NB4 (cell line): ENCODE measurements at regions not wholly inside any gene's neighbourhood (a gene's known extent, or its start where the extent isn't known, plus 50 kb on each side); places are given as distances from the start of the nearest gene placed in this dataset.

ENCODE experiments used
- DNase-seq: peaks from one replicate; pipeline ENCODE4 v3.0.0; 2010; ENCODE audit warnings: low read depth
- H3K4me3 ChIP-seq: one replicate; pipeline ENCODE4 v1.5.1; 2011; ENCODE audit warnings: mild to moderate bottlenecking, low read depth, low read length, moderate library complexity
- MYC ChIP-seq: IDR thresholded peaks from 2 replicates; pipeline ENCODE4 v1.6.1; 2011; ENCODE audit warnings: low read depth, low read length
- POLR2A ChIP-seq: IDR thresholded peaks from 2 replicates; pipeline ENCODE4 v1.6.1; 2011; ENCODE audit warnings: mild to moderate bottlenecking; ENCODE audit not compliant: insufficient read length; ENCODE audit errors: extremely low read depth
- TF ChIP-seq, protein P1 (sequence below): IDR thresholded peaks from one replicate; pipeline ENCODE4 v1.5.1; 2012; ENCODE audit warnings: low read depth, low read length
- TF ChIP-seq, protein P2 (sequence below): IDR thresholded peaks from 2 replicates; pipeline ENCODE4 v1.6.1; 2011; ENCODE audit warnings: low read depth, low read length

DNA sequence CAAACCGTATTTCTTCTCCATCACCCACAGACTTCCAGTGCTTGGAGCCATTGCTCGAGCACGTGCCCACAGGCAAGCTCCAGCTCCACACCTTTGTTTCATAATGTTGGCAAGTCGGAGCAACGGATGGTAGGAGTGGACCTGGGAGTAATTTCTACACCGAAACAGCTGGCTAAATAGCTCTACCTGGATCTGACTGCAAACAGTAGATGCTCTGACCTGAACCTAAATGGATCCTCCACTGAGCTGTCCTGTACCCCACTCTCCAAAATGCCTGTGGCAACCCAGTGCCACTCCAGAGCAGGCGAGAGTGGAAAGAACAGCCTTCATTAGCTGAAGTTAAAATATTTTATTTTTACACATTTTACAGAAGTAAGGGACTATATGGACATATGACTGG is 108.7 kb downstream of the BMP4 start:
- H3K4me3 ChIP-seq = no peak overlapping the region
- no peak for DNase-seq
- TF ChIP-seq, protein P1, sequence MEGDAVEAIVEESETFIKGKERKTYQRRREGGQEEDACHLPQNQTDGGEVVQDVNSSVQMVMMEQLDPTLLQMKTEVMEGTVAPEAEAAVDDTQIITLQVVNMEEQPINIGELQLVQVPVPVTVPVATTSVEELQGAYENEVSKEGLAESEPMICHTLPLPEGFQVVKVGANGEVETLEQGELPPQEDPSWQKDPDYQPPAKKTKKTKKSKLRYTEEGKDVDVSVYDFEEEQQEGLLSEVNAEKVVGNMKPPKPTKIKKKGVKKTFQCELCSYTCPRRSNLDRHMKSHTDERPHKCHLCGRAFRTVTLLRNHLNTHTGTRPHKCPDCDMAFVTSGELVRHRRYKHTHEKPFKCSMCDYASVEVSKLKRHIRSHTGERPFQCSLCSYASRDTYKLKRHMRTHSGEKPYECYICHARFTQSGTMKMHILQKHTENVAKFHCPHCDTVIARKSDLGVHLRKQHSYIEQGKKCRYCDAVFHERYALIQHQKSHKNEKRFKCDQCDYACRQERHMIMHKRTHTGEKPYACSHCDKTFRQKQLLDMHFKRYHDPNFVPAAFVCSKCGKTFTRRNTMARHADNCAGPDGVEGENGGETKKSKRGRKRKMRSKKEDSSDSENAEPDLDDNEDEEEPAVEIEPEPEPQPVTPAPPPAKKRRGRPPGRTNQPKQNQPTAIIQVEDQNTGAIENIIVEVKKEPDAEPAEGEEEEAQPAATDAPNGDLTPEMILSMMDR = no peak
- TF ChIP-seq, protein P2, sequence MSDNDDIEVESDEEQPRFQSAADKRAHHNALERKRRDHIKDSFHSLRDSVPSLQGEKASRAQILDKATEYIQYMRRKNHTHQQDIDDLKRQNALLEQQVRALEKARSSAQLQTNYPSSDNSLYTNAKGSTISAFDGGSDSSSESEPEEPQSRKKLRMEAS = no peak
- TF ChIP-seq POLR2A (no peak), MYC (no peak)

DNA sequence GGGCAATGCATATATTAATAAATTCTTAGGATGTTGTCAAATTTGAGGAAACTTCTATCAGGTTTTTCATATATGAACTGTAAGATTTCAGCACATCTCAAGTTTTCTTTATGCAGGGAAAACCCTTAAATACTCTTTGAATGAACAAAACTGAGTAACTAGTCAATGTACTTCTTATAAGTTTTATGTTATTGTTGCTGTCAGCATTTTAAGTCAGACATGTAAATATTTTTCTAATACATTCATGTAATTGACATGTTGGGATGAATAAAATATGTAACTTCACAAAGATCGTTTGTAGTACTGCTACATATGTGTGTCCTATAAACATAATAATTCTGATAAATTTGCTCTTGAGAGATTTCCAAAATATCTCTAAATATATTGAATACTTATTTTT is 109.6 kb downstream of the BMP4 start:
- TF ChIP-seq, protein P1 = no peak
- TF ChIP-seq, protein P2 = no peak
- TF ChIP-seq POLR2A (no peak), MYC (no peak)
- H3K4me3 ChIP-seq = no peak overlapping the region
- no peak for DNase-seq

DNA sequence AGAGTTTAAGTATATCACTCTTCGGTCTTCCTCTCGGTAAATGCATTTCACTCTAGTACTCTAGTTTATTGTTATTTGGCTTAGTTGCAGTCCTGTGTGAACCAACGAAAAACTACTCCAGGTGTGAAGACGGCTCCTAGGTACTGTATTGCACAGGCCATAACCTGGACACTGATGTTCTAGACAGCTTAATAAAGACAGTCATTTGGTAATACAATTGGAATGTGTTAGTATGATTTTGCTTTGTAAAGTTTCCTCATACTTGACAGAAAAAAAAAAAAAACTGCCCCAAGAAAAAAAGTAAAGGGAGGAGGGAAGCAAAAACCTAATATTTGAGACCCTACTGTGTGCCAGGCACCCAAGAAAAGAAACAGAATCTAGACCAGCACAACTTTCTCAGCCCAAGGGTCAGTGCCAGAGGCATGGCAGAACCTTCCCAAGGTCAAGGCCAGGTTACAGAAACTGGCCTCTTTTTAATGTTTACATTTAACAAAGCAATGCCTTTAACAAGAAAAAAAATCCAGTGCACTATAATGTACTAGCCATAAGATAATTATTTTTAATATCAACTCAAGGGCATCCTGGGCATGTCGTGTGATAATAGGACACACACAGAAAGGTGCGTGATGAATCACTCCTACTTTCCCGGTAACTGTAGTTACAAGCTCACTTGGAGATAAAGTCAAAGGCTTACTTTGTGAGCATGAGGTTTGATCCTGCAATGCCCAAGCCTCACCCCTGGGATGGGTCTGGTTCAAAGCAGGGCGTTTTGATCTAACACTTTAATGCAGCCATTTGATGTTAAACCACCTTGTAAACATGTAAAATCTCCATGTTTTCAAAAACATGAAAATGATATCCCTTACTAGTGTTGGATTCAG is 110.6 kb downstream of the BMP4 start:
- TF ChIP-seq, protein P2 = no peak
- TF ChIP-seq MYC (no peak), POLR2A (no peak)
- TF ChIP-seq, protein P1 = no peak
- DNase-seq = no peak
- H3K4me3 ChIP-seq = no peak overlapping the region

DNA sequence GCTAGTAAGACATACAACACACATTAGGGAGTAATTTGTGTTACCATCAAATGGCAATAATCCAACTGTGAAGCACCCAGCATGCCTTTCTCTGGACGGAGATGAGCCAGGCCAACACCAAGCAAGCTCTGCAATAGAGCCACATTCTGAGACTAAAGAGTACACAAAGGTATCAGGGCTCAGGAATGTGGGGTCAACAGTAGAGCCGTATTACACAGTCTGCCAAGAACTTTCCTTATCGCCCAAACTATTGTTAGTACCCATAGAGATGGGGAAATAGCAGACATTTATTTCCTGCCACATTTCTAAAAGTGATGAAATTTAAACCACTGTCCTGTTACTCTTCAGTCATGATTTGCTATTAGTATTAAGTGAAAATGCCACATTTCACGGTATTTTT is 113.7 kb downstream of the BMP4 start:
- no peak for DNase-seq
- TF ChIP-seq, protein P1 = no peak
- TF ChIP-seq, protein P2 = no peak
- TF ChIP-seq POLR2A (no peak), MYC (no peak)
- no peak overlapping the region for H3K4me3 ChIP-seq

DNA sequence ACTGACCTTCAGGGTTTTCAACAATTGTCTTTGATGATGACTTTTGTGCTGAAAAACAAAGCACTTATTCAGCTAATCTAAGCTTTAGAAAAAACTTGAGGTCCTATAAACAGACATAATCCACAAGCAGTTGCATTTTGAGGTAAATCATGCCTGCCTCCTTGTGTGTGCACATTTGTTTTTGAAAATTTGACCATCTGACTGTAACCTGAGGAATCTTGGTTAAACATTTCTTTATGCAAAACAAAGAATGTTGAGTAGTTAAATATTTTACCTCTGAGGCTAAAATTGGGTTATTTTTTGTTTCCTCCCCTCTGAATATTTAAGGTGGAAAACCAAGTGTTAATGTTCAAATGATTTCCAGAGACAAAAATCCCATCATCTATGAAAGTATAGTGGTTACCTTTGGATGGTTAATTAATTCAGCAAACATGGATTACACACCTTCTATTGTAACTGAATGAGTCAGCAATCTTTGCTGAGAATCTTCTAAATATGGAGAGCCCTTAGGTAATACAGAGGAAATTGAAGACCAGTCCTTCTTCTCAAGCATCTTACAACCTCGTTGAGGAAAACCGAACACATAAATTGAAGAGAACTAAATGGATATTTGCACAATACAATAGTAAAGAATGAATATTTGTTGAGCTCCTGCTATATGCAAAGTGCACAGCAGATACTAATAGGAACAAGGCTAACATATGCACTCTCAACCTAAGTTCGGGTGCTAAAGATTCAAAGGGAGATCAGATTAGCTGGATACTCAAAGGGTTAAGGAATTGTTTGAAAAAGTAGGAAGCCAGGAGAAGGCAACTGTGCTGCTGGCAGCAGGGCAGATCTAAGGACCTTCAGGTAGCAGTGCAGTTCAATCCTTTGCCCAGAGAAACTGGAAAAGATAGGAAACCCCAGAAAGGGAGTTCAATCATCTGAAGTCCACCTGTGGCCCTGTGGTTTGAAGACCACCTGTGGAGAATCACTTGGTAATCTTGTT is 115.2 kb downstream of the BMP4 start:
- TF ChIP-seq, protein P2 = no peak
- TF ChIP-seq POLR2A = no peak
- TF ChIP-seq, protein P1 = no peak
- no peak for TF ChIP-seq MYC
- no peak overlapping the region for H3K4me3 ChIP-seq
- DNase-seq = no peak
